ENCODE measurements at regions not wholly inside any gene's neighbourhood (a gene's known extent, or its start where the extent isn't known, plus 50 kb on each side); places are given as distances from the start of the nearest gene placed in this dataset.

DNA sequence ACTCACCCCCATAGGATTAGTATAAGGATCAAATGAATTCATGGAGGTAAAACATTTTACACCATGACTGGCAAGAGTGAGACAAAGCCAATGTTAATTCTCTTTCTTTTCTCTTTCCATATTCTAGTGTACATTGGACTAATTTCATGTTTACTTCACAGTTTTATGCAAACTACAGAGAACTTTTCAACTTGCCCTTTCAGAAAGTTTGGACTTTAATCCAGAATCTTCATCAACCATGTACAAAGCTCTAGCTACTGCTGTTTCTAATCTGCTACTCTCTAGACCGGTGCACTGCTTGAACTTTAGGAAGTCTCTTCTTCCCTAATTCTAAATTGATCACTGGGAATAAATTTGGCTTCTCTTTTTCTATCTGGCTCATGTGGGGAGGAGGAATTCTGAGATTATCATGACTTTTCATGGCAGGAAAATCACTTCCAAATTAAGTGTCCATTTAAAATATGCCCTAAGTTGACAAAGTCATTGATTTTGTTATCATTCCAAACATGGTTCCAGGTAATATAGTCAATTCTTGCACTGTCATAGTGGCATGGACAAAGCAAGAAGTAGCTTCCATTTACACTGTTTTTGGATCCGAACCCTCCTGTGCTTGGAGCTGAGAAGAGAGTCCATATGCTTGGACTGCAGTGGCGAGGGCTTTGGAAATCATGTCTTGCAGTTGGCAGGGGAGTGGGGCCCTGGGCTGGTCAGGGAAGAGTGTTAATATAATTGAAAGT, 903.3 kb downstream of the CCSER2 start:
- POLR2A ChIA-PET, result no interaction called here
- DNase-seq (ENCODE audit: extremely low spot score), result no peak
- TF ChIP-seq ARNT (IDR thresholded peaks at IDR 0.05), result no peak
- no peak for TF ChIP-seq ZNF384 (IDR thresholded peaks at IDR 0.05)
- TF ChIP-seq HDGF (IDR thresholded peaks at IDR 0.05; ENCODE audit: borderline replicate concordance), result no peak
- TF ChIP-seq CTBP1 (IDR thresholded peaks at IDR 0.05; ENCODE audit: borderline replicate concordance), result no peak
- no peak for TF ChIP-seq LEF1 (IDR thresholded peaks at IDR 0.05; ENCODE audit: borderline replicate concordance)
- CTCF ChIA-PET, result no interaction called here

- TF ChIP-seq FOXA1 (IDR thresholded peaks at IDR 0.05) (no peak), L3MBTL2 (conservative IDR thresholded peaks at IDR 0.05) (no peak), CTBP1 (IDR thresholded peaks at IDR 0.05; ENCODE audit: borderline replicate concordance) (no peak), NFRKB (IDR thresholded peaks at IDR 0.05) (no peak), ARNT (IDR thresholded peaks at IDR 0.05) (no peak), FOXK2 (IDR thresholded peaks at IDR 0.05) (no peak), ZNF384 (IDR thresholded peaks at IDR 0.05) (no peak), LEF1 (IDR thresholded peaks at IDR 0.05; ENCODE audit: borderline replicate concordance) (no peak), HDGF (IDR thresholded peaks at IDR 0.05; ENCODE audit: borderline replicate concordance) (no peak)
- TF ChIP-seq, protein P1, sequence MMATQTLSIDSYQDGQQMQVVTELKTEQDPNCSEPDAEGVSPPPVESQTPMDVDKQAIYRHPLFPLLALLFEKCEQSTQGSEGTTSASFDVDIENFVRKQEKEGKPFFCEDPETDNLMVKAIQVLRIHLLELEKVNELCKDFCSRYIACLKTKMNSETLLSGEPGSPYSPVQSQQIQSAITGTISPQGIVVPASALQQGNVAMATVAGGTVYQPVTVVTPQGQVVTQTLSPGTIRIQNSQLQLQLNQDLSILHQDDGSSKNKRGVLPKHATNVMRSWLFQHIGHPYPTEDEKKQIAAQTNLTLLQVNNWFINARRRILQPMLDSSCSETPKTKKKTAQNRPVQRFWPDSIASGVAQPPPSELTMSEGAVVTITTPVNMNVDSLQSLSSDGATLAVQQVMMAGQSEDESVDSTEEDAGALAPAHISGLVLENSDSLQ (IDR thresholded peaks at IDR 0.05), result no peak
- CTCF ChIA-PET, result no interaction called here
- POLR2A ChIA-PET, result no interaction called here
- no peak for DNase-seq (ENCODE audit: extremely low spot score)
These were observed 906.9 kb downstream of the CCSER2 start for GRCh38 chr10:85235258-85235657.

GRCh38 chr10:85238676-85239075, 910.3 kb downstream of the CCSER2 start:
- ChIA-PET CTCF (no interaction called here), POLR2A (no interaction called here)
- DNase-seq (ENCODE audit: extremely low spot score), result no peak
- TF ChIP-seq, protein P1 (IDR thresholded peaks at IDR 0.05), result no peak
- TF ChIP-seq NFRKB (IDR thresholded peaks at IDR 0.05), result no peak
- no peak for TF ChIP-seq CTBP1 (IDR thresholded peaks at IDR 0.05; ENCODE audit: borderline replicate concordance)
- no peak for TF ChIP-seq TARDBP (IDR thresholded peaks at IDR 0.05)
- TF ChIP-seq L3MBTL2 (conservative IDR thresholded peaks at IDR 0.05), result no peak
- no peak for TF ChIP-seq ARNT (IDR thresholded peaks at IDR 0.05)
- no peak for TF ChIP-seq HDGF (IDR thresholded peaks at IDR 0.05; ENCODE audit: borderline replicate concordance)
- no peak for TF ChIP-seq SUZ12 (IDR thresholded peaks at IDR 0.05)
- no peak for TF ChIP-seq SP1 (IDR thresholded peaks at IDR 0.05)
- TF ChIP-seq LEF1 (IDR thresholded peaks at IDR 0.05; ENCODE audit: borderline replicate concordance), result no peak
- no peak for TF ChIP-seq FOXK2 (IDR thresholded peaks at IDR 0.05)
- no peak for TF ChIP-seq ELF4 (IDR thresholded peaks at IDR 0.05)
- TF ChIP-seq FOXA1 (IDR thresholded peaks at IDR 0.05), result no peak
- no peak for TF ChIP-seq BHLHE40 (IDR thresholded peaks at IDR 0.05; ENCODE audit: borderline replicate concordance)
- TF ChIP-seq FOXM1 (IDR thresholded peaks at IDR 0.05; ENCODE audit: borderline replicate concordance), result no peak
- no peak for TF ChIP-seq ZNF384 (IDR thresholded peaks at IDR 0.05)

DNA sequence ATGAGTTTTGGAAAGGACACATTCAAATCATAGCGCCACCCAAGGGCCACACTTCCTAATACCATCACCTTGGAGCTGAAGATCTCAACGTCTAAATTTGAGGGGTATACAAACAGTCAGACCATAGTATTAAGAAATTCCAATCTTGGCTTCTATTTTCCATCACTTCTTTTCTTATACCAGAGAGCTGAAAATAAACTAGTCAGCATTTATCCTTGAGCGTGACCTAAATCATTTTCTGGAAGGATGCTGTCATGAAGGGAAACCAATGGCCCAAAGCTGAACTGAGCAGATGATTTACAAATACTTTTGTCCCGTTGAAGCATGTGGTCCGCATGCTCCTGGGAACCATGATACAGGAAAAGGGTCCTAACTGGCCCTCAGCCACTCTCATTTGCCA, 921.9 kb downstream of the CCSER2 start:
- no peak for DNase-seq (ENCODE audit: extremely low spot score)
- POLR2A ChIA-PET, result no interaction called here
- CTCF ChIA-PET, result no interaction called here
- TF ChIP-seq L3MBTL2 (conservative IDR thresholded peaks at IDR 0.05), result no peak
- TF ChIP-seq NFRKB (IDR thresholded peaks at IDR 0.05), result no peak
- no peak for TF ChIP-seq FOXA1 (IDR thresholded peaks at IDR 0.05)
- no peak for TF ChIP-seq ARNT (IDR thresholded peaks at IDR 0.05)
- no peak for TF ChIP-seq SP1 (IDR thresholded peaks at IDR 0.05)
- no peak for TF ChIP-seq CTBP1 (IDR thresholded peaks at IDR 0.05; ENCODE audit: borderline replicate concordance)
- TF ChIP-seq HDGF (IDR thresholded peaks at IDR 0.05; ENCODE audit: borderline replicate concordance), result no peak
- no peak for TF ChIP-seq ZNF384 (IDR thresholded peaks at IDR 0.05)
- no peak for TF ChIP-seq FOXM1 (IDR thresholded peaks at IDR 0.05; ENCODE audit: borderline replicate concordance)
- TF ChIP-seq ELF4 (IDR thresholded peaks at IDR 0.05), result no peak
- TF ChIP-seq BHLHE40 (IDR thresholded peaks at IDR 0.05; ENCODE audit: borderline replicate concordance), result no peak

DNA sequence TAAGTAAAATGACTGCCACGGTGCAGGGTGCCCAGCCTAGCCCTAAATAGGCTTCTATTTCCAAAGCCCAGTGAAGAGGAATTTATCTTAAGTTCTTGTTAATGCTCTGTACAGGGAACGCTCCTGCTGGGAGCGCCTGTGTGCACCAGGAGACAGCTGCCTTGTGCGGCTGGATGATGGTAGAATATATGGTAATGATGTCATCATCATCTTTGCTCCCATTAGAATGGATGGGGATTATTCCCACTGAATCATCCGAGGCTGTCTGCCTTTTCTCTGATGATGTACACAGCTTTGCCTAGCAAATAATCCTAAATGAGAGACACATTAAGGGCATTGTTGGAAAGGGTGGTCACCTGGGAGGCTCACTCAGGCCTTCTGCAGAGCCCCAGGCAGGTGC, 928.1 kb downstream of the CCSER2 start:
- ChIA-PET CTCF (no interaction called here), POLR2A (no interaction called here)
- DNase-seq (ENCODE audit: extremely low spot score), result no peak
- TF ChIP-seq ELF4 (IDR thresholded peaks at IDR 0.05), result no peak
- TF ChIP-seq BHLHE40 (IDR thresholded peaks at IDR 0.05; ENCODE audit: borderline replicate concordance), result no peak
- TF ChIP-seq FOXK2 (IDR thresholded peaks at IDR 0.05), result no peak
- TF ChIP-seq TARDBP (IDR thresholded peaks at IDR 0.05), result no peak
- no peak for TF ChIP-seq NFRKB (IDR thresholded peaks at IDR 0.05)
- no peak for TF ChIP-seq LEF1 (IDR thresholded peaks at IDR 0.05; ENCODE audit: borderline replicate concordance)
- TF ChIP-seq ZNF384 (IDR thresholded peaks at IDR 0.05), result no peak
- no peak for TF ChIP-seq HDGF (IDR thresholded peaks at IDR 0.05; ENCODE audit: borderline replicate concordance)
- TF ChIP-seq CTBP1 (IDR thresholded peaks at IDR 0.05; ENCODE audit: borderline replicate concordance), result no peak
- no peak for TF ChIP-seq ARNT (IDR thresholded peaks at IDR 0.05)
- TF ChIP-seq, protein P1 (IDR thresholded peaks at IDR 0.05), result no peak
- TF ChIP-seq L3MBTL2 (conservative IDR thresholded peaks at IDR 0.05), result no peak
- TF ChIP-seq FOXM1 (IDR thresholded peaks at IDR 0.05; ENCODE audit: borderline replicate concordance), result no peak
- TF ChIP-seq SUZ12 (IDR thresholded peaks at IDR 0.05), result no peak
- no peak for TF ChIP-seq SP1 (IDR thresholded peaks at IDR 0.05)
- TF ChIP-seq FOXA1 (IDR thresholded peaks at IDR 0.05), result no peak

DNA sequence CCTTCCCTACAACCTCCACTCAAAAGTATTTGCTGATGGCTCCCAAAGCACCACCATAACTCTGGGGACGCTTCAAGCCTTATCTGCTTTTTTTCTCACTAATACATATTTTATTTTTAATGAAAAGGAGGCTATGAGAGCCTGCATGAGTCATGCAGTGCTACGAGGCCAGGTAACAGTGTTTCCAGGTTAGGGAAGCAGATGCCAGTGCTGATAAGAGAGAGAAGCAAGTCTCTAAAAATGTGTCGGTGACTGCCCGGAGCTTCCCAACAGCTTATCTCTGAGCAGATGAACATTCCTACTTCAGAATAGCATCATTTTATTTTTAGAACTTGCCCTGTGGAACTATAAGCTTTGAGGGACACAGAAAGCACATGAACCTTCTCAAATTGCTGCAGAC, 931.5 kb downstream of the CCSER2 start:
- DNase-seq (ENCODE audit: extremely low spot score), result no peak
- ChIA-PET POLR2A (no interaction called here), CTCF (no interaction called here)
- TF ChIP-seq NFRKB (IDR thresholded peaks at IDR 0.05) (no peak), HDGF (IDR thresholded peaks at IDR 0.05; ENCODE audit: borderline replicate concordance) (no peak), LEF1 (IDR thresholded peaks at IDR 0.05; ENCODE audit: borderline replicate concordance) (no peak), FOXA1 (IDR thresholded peaks at IDR 0.05) (no peak), FOXM1 (IDR thresholded peaks at IDR 0.05; ENCODE audit: borderline replicate concordance) (no peak), TARDBP (IDR thresholded peaks at IDR 0.05) (no peak), CTBP1 (IDR thresholded peaks at IDR 0.05; ENCODE audit: borderline replicate concordance) (no peak), ZNF384 (IDR thresholded peaks at IDR 0.05) (no peak), FOXK2 (IDR thresholded peaks at IDR 0.05) (no peak)

Data from HEK293T (cell line).